ENCODE measurements at regions not wholly inside any gene's neighbourhood (a gene's known extent, or its start where the extent isn't known, plus 50 kb on each side); places are given as distances from the start of the nearest gene placed in this dataset.

GRCh38 chr3:102176333-102177050, 258.3 kb upstream of the ZPLD1 start:
- Histone ChIP-seq H3K36me3 (no peaks in the 10 kb centered on the region), H3K4me1 (peaks cover 3 to 36% of the 10 kb centered on the region in 2 donors), H3K27me3 (no peaks in the 10 kb centered on the region), H3K27ac (peak overlapping the region in 1 of 2 donors; percentile 20), H3K4me3 (no peak overlapping the region), H3K9me3 (no peaks in the 10 kb centered on the region)
- DNase-seq (ENCODE audit: low spot score in 2 of 2): no peak
- TF ChIP-seq, protein P1, sequence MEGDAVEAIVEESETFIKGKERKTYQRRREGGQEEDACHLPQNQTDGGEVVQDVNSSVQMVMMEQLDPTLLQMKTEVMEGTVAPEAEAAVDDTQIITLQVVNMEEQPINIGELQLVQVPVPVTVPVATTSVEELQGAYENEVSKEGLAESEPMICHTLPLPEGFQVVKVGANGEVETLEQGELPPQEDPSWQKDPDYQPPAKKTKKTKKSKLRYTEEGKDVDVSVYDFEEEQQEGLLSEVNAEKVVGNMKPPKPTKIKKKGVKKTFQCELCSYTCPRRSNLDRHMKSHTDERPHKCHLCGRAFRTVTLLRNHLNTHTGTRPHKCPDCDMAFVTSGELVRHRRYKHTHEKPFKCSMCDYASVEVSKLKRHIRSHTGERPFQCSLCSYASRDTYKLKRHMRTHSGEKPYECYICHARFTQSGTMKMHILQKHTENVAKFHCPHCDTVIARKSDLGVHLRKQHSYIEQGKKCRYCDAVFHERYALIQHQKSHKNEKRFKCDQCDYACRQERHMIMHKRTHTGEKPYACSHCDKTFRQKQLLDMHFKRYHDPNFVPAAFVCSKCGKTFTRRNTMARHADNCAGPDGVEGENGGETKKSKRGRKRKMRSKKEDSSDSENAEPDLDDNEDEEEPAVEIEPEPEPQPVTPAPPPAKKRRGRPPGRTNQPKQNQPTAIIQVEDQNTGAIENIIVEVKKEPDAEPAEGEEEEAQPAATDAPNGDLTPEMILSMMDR (IDR thresholded peaks at IDR 0.05): no peak
- intact Hi-C loops (cut with DNase I): no loop called here

- Histone ChIP-seq H3K4me3 (no peak overlapping the region), H3K36me3 (no peaks in the 10 kb centered on the region), H3K4me1 (peaks cover 3 to 43% of the 10 kb centered on the region in 2 donors), H3K9me3 (no peaks in the 10 kb centered on the region), H3K27ac (no peak overlapping the region), H3K27me3 (no peaks in the 10 kb centered on the region)
- TF ChIP-seq, protein P1 (IDR thresholded peaks at IDR 0.05): no peak
- intact Hi-C loops (cut with DNase I): no loop called here
- no peak for DNase-seq (ENCODE audit: low spot score in 2 of 2)
These were observed 257.6 kb upstream of the ZPLD1 start for GRCh38 chr3:102177075-102177755.

- Histone ChIP-seq H3K27me3 (no peaks in the 10 kb centered on the region), H3K27ac (peak overlapping the region; percentile 81 to 84), H3K4me3 (no peak overlapping the region), H3K9me3 (no peaks in the 10 kb centered on the region), H3K36me3 (no peaks in the 10 kb centered on the region), H3K4me1 (peaks cover 3 to 46% of the 10 kb centered on the region in 2 donors)
- no peak for DNase-seq (ENCODE audit: low spot score in 2 of 2)
- intact Hi-C loops (cut with DNase I): no loop called here
- TF ChIP-seq, protein P1 (IDR thresholded peaks at IDR 0.05): no peak
These were observed 256.0 kb upstream of the ZPLD1 start for GRCh38 chr3:102178817-102179216.

- Histone ChIP-seq H3K4me1 (peaks cover 3 to 39% of the 10 kb centered on the region in 2 donors), H3K9me3 (no peaks in the 10 kb centered on the region), H3K27ac (peak overlapping the region; percentile 81 to 84), H3K36me3 (no peaks in the 10 kb centered on the region), H3K4me3 (peak overlapping the region in 1 of 2 donors; percentile 27), H3K27me3 (no peaks in the 10 kb centered on the region)
- no peak for DNase-seq (ENCODE audit: low spot score in 2 of 2)
- TF ChIP-seq, protein P1 (IDR thresholded peaks at IDR 0.05): no peak
- intact Hi-C loops (cut with DNase I): loop anchor here (10.0 kb wide), 1 partner anchor 55 kb away; no protein-coding TSS in a partner anchor
These were observed 255.3 kb upstream of the ZPLD1 start for GRCh38 chr3:102179326-102180177.

GRCh38 chr3:102180280-102180931, 254.4 kb upstream of the ZPLD1 start:
- intact Hi-C loops (cut with DNase I): loop anchor here (10.0 kb wide), 1 partner anchor 56 kb away; no protein-coding TSS in a partner anchor
- Histone ChIP-seq H3K4me1 (peaks cover 3 to 30% of the 10 kb centered on the region in 2 donors), H3K27me3 (no peaks in the 10 kb centered on the region), H3K27ac (peak overlapping the region; percentile 81 to 84), H3K4me3 (peak overlapping the region in 1 of 2 donors; percentile 27), H3K36me3 (no peaks in the 10 kb centered on the region), H3K9me3 (no peaks in the 10 kb centered on the region)
- DNase-seq (ENCODE audit: low spot score in 2 of 2): no peak
- TF ChIP-seq, protein P1 (IDR thresholded peaks at IDR 0.05): no peak

All from ascending aorta (tissue), 2 donors.